ENCODE measurements at regions not wholly inside any gene's neighbourhood (a gene's known extent, or its start where the extent isn't known, plus 50 kb on each side); places are given as distances from the start of the nearest gene placed in this dataset.

DNA sequence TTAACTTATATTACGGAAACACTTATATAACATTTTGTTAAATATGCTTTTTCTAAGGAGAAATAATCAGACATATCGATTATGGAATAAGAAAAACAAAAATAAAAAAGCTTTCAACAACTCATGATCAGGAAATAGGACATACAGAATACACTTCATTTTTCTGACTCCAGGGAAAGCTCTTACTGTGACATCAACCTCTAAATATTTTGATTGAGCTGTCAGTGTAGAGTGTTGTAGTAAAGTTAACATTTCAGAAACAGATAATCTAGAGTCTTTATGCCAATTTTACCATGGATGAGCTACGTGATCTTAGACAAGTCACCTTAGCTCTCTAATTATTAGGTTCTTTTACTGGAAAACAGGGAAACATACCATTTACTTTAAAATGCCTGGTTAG, 218.9 kb upstream of the SORCS1 start:
- no peak for DNase-seq (ENCODE audit: low spot score)
- TF ChIP-seq, protein P1, sequence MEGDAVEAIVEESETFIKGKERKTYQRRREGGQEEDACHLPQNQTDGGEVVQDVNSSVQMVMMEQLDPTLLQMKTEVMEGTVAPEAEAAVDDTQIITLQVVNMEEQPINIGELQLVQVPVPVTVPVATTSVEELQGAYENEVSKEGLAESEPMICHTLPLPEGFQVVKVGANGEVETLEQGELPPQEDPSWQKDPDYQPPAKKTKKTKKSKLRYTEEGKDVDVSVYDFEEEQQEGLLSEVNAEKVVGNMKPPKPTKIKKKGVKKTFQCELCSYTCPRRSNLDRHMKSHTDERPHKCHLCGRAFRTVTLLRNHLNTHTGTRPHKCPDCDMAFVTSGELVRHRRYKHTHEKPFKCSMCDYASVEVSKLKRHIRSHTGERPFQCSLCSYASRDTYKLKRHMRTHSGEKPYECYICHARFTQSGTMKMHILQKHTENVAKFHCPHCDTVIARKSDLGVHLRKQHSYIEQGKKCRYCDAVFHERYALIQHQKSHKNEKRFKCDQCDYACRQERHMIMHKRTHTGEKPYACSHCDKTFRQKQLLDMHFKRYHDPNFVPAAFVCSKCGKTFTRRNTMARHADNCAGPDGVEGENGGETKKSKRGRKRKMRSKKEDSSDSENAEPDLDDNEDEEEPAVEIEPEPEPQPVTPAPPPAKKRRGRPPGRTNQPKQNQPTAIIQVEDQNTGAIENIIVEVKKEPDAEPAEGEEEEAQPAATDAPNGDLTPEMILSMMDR (IDR thresholded peaks at IDR 0.05; ENCODE audit: extremely low read depth, missing control alignments): no peak

DNA sequence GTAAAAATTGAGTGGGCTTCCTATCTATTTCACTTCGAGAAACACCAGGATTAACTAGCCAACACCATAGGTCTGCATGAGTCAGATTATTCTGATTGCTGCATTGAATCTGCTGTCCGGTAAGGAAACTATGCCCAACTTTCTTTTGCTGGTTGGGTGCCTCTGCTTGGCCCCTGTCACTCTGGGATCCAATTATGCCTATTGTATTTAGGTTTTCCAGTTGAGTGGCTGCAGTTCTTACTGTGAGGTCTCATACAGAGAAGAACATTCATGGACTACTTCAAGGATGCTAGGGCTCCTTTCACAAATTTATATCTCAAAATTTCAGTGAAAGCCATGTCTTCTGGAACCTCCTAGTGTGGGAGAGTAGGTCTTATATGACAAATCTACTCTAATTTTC, 215.1 kb upstream of the SORCS1 start:
- DNase-seq (ENCODE audit: low spot score): no peak
- TF ChIP-seq, protein P1 (IDR thresholded peaks at IDR 0.05; ENCODE audit: extremely low read depth, missing control alignments): no peak

DNA sequence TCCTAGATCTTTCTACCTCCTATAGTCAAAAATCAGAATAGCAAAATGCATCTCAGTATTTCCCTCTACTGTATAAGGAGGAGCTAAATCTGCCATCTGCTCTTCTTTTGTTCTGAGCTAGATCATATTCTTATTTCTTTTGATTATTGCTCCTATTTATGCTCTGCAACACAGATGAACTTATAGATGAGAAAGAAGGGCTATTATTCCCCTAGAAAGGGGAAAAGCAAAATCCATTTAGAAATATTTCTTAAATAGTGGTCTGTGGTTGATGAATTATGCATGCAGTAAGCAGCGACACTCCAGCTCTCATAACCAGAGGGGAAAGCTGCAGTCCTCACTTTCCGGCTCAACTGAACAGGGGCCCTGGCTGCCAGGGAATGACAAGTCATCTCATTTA, 207.3 kb upstream of the SORCS1 start:
- no peak for DNase-seq (ENCODE audit: low spot score)
- TF ChIP-seq, protein P1 (IDR thresholded peaks at IDR 0.05; ENCODE audit: extremely low read depth, missing control alignments): no peak

DNA sequence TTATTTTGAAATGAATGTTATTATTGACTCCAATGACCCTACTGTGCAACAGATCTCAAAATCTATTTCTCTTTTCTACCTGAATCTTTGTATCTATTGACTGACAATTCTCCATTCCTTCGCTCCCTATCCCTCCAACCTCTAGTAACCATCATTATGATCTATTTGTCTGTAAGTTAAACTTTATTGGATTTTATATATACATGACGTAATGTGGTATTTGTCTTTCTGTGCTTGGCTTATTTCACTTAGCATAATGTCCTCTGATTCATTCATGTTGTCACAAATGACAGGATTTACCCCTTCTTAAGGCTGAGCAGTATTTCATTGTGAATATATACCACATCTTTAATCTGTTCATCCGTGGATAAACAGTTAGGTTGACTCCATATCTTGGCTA, 200.4 kb upstream of the SORCS1 start:
- DNase-seq (ENCODE audit: low spot score): no peak

DNA sequence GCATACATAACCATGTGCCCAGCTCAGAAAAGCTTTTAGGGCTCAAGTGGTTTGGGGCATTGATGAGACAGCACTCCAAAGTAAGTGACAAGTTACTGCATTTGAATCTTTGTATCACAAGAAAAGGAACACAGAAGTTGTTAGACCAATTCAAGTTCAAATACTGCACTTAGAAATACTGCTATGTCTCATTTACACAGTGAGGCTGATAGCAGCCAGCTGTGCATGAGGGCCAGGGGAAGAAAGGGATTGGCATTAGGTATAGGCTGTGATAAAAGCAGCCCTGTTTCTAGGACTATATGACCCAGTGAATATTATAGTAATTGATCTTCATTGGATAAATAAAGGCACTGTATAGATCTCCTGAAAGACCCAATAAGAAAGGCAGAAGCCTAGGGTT, 197.8 kb upstream of the SORCS1 start:
- DNase-seq (ENCODE audit: low spot score): no peak
- TF ChIP-seq, protein P1 (IDR thresholded peaks at IDR 0.05; ENCODE audit: extremely low read depth, missing control alignments): no peak

More for the DNA sequence above, 200.4 kb upstream of the SORCS1 start:
- TF ChIP-seq, protein P1 (IDR thresholded peaks at IDR 0.05; ENCODE audit: extremely low read depth, missing control alignments): no peak

DNA sequence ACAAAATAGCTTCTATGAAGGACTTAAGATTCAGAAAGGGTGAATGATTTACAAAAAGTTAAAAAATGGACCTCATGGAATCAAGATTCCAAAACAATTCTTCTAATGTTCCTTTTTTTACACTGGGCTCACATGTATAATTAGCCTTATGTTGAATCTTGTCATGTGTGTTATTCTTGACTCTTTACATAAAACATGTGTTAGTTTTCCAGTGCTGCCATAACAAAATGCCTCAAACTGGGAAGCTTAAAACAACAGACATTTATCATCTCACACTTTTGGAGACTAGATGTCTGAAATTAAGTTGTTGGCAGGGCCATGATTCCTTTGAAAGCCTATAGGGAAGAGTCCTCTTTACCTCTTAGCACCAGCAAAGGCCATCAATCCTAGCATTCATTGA, 192.5 kb upstream of the SORCS1 start:
- DNase-seq (ENCODE audit: low spot score): no peak
- TF ChIP-seq, protein P1 (IDR thresholded peaks at IDR 0.05; ENCODE audit: extremely low read depth, missing control alignments): no peak

DNA sequence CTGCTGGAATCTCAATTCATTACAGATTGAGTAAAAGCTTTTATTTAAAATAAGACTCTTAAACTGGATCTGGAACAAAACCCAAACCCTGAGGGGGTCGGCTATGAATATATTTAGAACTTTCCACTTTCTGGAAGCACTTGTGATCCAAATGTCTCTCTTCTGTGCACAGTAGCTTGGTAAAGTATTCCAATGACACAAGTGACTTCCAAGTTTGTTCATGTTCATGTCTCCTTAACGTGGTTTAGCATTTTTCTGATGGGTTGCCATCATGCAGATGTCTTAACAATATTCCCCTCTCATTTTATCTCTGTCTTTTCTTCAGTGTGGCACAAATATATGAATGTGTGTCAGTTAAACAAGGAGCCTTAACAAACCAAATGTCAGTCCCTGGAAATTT, 191.9 kb upstream of the SORCS1 start:
- TF ChIP-seq, protein P1 (IDR thresholded peaks at IDR 0.05; ENCODE audit: extremely low read depth, missing control alignments): no peak
- no peak for DNase-seq (ENCODE audit: low spot score)

Measured in GM20000 (cell line).